A549 (cell line): ENCODE measurements at regions not wholly inside any gene's neighbourhood (a gene's known extent, or its start where the extent isn't known, plus 50 kb on each side); places are given as distances from the start of the nearest gene placed in this dataset.

ENCODE experiments used
- ATAC-seq, 2 experiments: fragments of 200-7000 bp in 1 of 2; fragments of >200 bp in 1 of 2; cut with Nextera tagmentation in 1 of 2; cut with Tn5 transposase in 1 of 2; 3 replicates each; pipeline versions ENCODE4 v1.8.0 to v1.9.1; 2018 to 2020; ENCODE audit warnings: mild to moderate bottlenecking in 1 of 2, moderate library complexity in 1 of 2
- CTCF ChIA-PET: fragments of 300-600 bp; sonication (Branson Sonifier 250); formaldehyde crosslinking; extraction: SDS; loops from one replicate; lab custom pipeline; 2021; ENCODE audit warnings: antibody characterized with exemption, inconsistent platforms; lab: Yijun Ruan, JAX
- POLR2A ChIA-PET: fragments of 350-600 bp; formaldehyde crosslinking; extraction: SDS; loops from one replicate; lab custom pipeline; 2021; ENCODE audit warnings: antibody characterized with exemption, inconsistent platforms; lab: Yijun Ruan, JAX
- DNase-seq, 2 experiments: peaks; one replicate each; pipeline versions ENCODE4 v3.0.0 to v3.0.0-alpha.2; 2011 to 2016; ENCODE audit warnings: low read depth in 1 of 2, low spot score in 1 of 2
- FAIRE-seq: peaks from 2 replicates; lab custom pipeline; 2011; peaks lifted over from hg19 to GRCh38; lab: Jason Lieb, UNC
- H3K27ac ChIP-seq, 2 experiments: fragments of >200 bp; sonication (Bioruptor Twin); formaldehyde crosslinking; 3 replicates each; pipeline ENCODE4 v1.5.1; 2016 to 2017
- H3K4me1 ChIP-seq: fragments of >200 bp; sonication (Bioruptor Twin); formaldehyde crosslinking; 3 replicates; pipeline ENCODE4 v1.6.1; 2016
- H3K4me2 ChIP-seq: fragments of >200 bp; sonication (Bioruptor Twin); formaldehyde crosslinking; 3 replicates; pipeline ENCODE4 v1.6.1; 2016
- H3K4me3 ChIP-seq: fragments of >200 bp; sonication (Bioruptor Twin); formaldehyde crosslinking; 3 replicates; pipeline ENCODE4 v1.5.1; 2016
- H3K9me3 ChIP-seq: fragments of >200 bp; sonication (Bioruptor Twin); formaldehyde crosslinking; 3 replicates; pipeline ENCODE4 v1.6.1; 2016
- ATOH8 ChIP-seq: fragments of 250-450 bp; sonication (Bioruptor Pico); IDR thresholded peaks from 2 replicates; pipeline ENCODE4 v1.5.0; 2020; ENCODE audit warnings: low read depth, mild to moderate bottlenecking, moderate library complexity
- BCL3 ChIP-seq: fragments of >200 bp; sonication (Bioruptor Twin); formaldehyde crosslinking; IDR thresholded peaks from 3 replicates; pipeline ENCODE4 v1.6.1; 2016
- CBX8 ChIP-seq: fragments of 200-600 bp; sonication (generic); IDR thresholded peaks from 2 replicates; pipeline ENCODE4 v1.6.1; 2016
- CHD4 ChIP-seq: fragments of 200-600 bp; sonication (generic); IDR thresholded peaks from 2 replicates; pipeline ENCODE4 v1.6.1; 2016; ENCODE audit warnings: antibody characterized with exemption, mild to moderate bottlenecking, borderline replicate concordance
- CTCF ChIP-seq: fragments of >200 bp; sonication (Bioruptor Twin); formaldehyde crosslinking; IDR thresholded peaks from 3 replicates; pipeline ENCODE4 v1.5.1; 2016
- ELK1 ChIP-seq: fragments of 150-350 bp; IDR thresholded peaks from 2 replicates; pipeline ENCODE4 v1.6.1; 2014; ENCODE audit warnings: low read depth, mild to moderate bottlenecking, low read length
- FOSL2 ChIP-seq, 2 experiments: fragments of 450-650 bp in 1 of 2; fragments of >200 bp in 1 of 2; sonication (Bioruptor Twin) in 1 of 2; formaldehyde crosslinking; IDR thresholded peaks; 2 replicates each; pipeline versions ENCODE4 v1.5.0 to v1.6.1; 2016 to 2020; ENCODE audit warnings: mild to moderate bottlenecking in 1 of 2, moderate library complexity in 1 of 2
- GATA3 ChIP-seq: IDR thresholded peaks from 2 replicates; pipeline ENCODE4 v1.6.1; 2012; ENCODE audit warnings: borderline replicate concordance
- HOXB13 ChIP-seq: fragments of 250-450 bp; sonication (Bioruptor Pico); IDR thresholded peaks from 2 replicates; pipeline ENCODE4 v1.5.0; 2020; ENCODE audit warnings: low read depth, mild to moderate bottlenecking, moderate library complexity
- HOXB5 ChIP-seq: fragments of 250-450 bp; sonication (Bioruptor Pico); IDR thresholded peaks from 2 replicates; pipeline ENCODE4 v1.5.0; 2020; ENCODE audit warnings: mild to moderate bottlenecking, moderate library complexity
- JUN ChIP-seq, 2 experiments: fragments of >200 bp; sonication (Bioruptor Twin); formaldehyde crosslinking; IDR thresholded peaks; 2 replicates in 1 of 2; 3 replicates in 1 of 2; pipeline ENCODE4 v1.6.1; 2016 to 2017
- JUNB ChIP-seq: fragments of >200 bp; sonication (Bioruptor Twin); formaldehyde crosslinking; IDR thresholded peaks from 2 replicates; pipeline ENCODE4 v1.6.1; 2016
- KDM1A ChIP-seq: fragments of 200-600 bp; sonication (generic); IDR thresholded peaks from 2 replicates; pipeline ENCODE4 v1.6.1; 2016; ENCODE audit warnings: low read depth, mild to moderate bottlenecking
- KDM5A ChIP-seq: fragments of 200-600 bp; sonication (generic); IDR thresholded peaks from 2 replicates; pipeline ENCODE4 v1.6.1; 2016; ENCODE audit warnings: antibody characterized with exemption, mild to moderate bottlenecking
- NPAS2 ChIP-seq: fragments of 250-450 bp; sonication (Bioruptor Pico); IDR thresholded peaks from 2 replicates; pipeline ENCODE4 v1.8.0; 2022; ENCODE audit warnings: mild to moderate bottlenecking, moderate library complexity, borderline replicate concordance
- NR3C1 ChIP-seq: fragments of >200 bp; sonication (Bioruptor Twin); formaldehyde crosslinking; IDR thresholded peaks from 3 replicates; pipeline ENCODE4 v1.6.1; 2017
- RCOR1 ChIP-seq: fragments of 150-350 bp; IDR thresholded peaks from 2 replicates; pipeline ENCODE4 v1.6.1; 2014; ENCODE audit warnings: antibody characterized with exemption, low read length, low read depth
- SREBF2 ChIP-seq: fragments of 450-650 bp; IDR thresholded peaks from 2 replicates; pipeline ENCODE4 v1.6.1; 2014; ENCODE audit warnings: mild to moderate bottlenecking, moderate library complexity
- USF2 ChIP-seq: fragments of 450-650 bp; IDR thresholded peaks from 2 replicates; pipeline ENCODE4 v1.6.1; 2014; ENCODE audit warnings: antibody characterized with exemption
- ZFP36 ChIP-seq: fragments of 450-650 bp; IDR thresholded peaks from 2 replicates; pipeline ENCODE4 v1.6.1; 2014; ENCODE audit warnings: borderline replicate concordance; ENCODE audit not compliant: partially characterized antibody
- ZSCAN20 ChIP-seq: fragments of 250-450 bp; sonication (Bioruptor Pico); IDR thresholded peaks from 2 replicates; pipeline ENCODE4 v1.8.0; 2022; ENCODE audit warnings: mild to moderate bottlenecking, moderate library complexity
- WGBS: methylation state at CpG from one replicate; pipeline ENCODE4 v1.1.6; 2017; ENCODE audit errors: missing lambda C conversion rate; 5-methylcytosine and 5-hydroxymethylcytosine counted together

- CTCF ChIA-PET, result no interaction called here
- 40% methylated on average over 3 of the region's 3 CpGs for whole genome bisulfite sequencing
- Histone ChIP-seq H3K4me1 (no peaks in the 10 kb centered on the region), H3K4me2 (no peak overlapping the region), H3K9me3 (peaks cover 24% of the 10 kb centered on the region), H3K4me3 (no peak overlapping the region), H3K27ac (no peak overlapping the region)
- ATAC-seq, result no peak
- no peak for DNase-seq
- POLR2A ChIA-PET, result no interaction called here
- TF ChIP-seq HOXB5 (CRISPR knock-in tag), result no peak
- no peak for TF ChIP-seq NPAS2 (CRISPR knock-in tag)
- TF ChIP-seq CBX8, result no peak
- TF ChIP-seq USF2, result no peak
- TF ChIP-seq CHD4, result no peak
- no peak for TF ChIP-seq JUNB
- no peak for TF ChIP-seq KDM5A
- no peak for TF ChIP-seq ATOH8
- TF ChIP-seq RCOR1, result no peak
- no peak for TF ChIP-seq FOSL2 (IDR thresholded peaks at IDR 0.05)
- TF ChIP-seq FOSL2 (CRISPR knock-in tag; IDR thresholded peaks at IDR 0.05), result no peak
- TF ChIP-seq NR3C1, result no peak
- TF ChIP-seq ELK1, result no peak
- no peak for FAIRE-seq
Measured at GRCh38 chr20:47993817-47994216, 208.5 kb upstream of the SULF2 start.

- Histone ChIP-seq H3K4me2 (no peak overlapping the region), H3K4me3 (no peak overlapping the region), H3K27ac (peak overlapping the region in 1 of 2 experiments; percentile 27; a peak in 1 of 6 replicates), H3K9me3 (peaks cover 24% of the 10 kb centered on the region), H3K4me1 (no peaks in the 10 kb centered on the region)
- POLR2A ChIA-PET, result no interaction called here
- WGBS, result 34% methylated on average over 8 of the region's 9 CpGs
- no peak for FAIRE-seq
- TF ChIP-seq ZFP36 (peak; percentile 97), SREBF2 (no peak)
- CTCF ChIA-PET, result interaction anchor here (1.4 kb wide), 1 partner anchor 664 kb away, joined by 3 read pairs; no protein-coding TSS in a partner anchor
- ATAC-seq, result no peak
- DNase-seq, result no peak
Measured at GRCh38 chr20:47993035-47993755, 207.9 kb upstream of the SULF2 start.

GRCh38 chr20:47991875-47992488 lies 206.7 kb upstream of the SULF2 start:
- FAIRE-seq, result no peak
- DNase-seq, result no peak

More at GRCh38 chr20:47991875-47992488, 206.7 kb upstream of the SULF2 start:
- no peak for ATAC-seq
- Histone ChIP-seq H3K27ac (no peak overlapping the region), H3K9me3 (peaks cover 24% of the 10 kb centered on the region), H3K4me2 (no peak overlapping the region), H3K4me3 (no peak overlapping the region), H3K4me1 (no peaks in the 10 kb centered on the region)
- CTCF ChIA-PET, result interaction anchor here (0.9 to 1.4 kb wide), 2 partner anchors 628 to 665 kb away, joined by 3 read pairs; no protein-coding TSS in a partner anchor
- WGBS, result 38% methylated on average over 9 of the region's 9 CpGs
- TF ChIP-seq CBX8 (no peak), BCL3 (no peak), ZSCAN20 (CRISPR knock-in tag) (no peak), JUN (IDR thresholded peaks at IDR 0.05) (no peak), GATA3 (no peak), CTCF (no peak), KDM1A (no peak), HOXB13 (CRISPR knock-in tag) (no peak)
- POLR2A ChIA-PET, result no interaction called here
